ENCODE measurements at regions not wholly inside any gene's neighbourhood (a gene's known extent, or its start where the extent isn't known, plus 50 kb on each side); places are given as distances from the start of the nearest gene placed in this dataset.

GRCh38 chr4:54548098-54548620 lies 109.6 kb upstream of the KIT start:
- TF ChIP-seq, protein P1, sequence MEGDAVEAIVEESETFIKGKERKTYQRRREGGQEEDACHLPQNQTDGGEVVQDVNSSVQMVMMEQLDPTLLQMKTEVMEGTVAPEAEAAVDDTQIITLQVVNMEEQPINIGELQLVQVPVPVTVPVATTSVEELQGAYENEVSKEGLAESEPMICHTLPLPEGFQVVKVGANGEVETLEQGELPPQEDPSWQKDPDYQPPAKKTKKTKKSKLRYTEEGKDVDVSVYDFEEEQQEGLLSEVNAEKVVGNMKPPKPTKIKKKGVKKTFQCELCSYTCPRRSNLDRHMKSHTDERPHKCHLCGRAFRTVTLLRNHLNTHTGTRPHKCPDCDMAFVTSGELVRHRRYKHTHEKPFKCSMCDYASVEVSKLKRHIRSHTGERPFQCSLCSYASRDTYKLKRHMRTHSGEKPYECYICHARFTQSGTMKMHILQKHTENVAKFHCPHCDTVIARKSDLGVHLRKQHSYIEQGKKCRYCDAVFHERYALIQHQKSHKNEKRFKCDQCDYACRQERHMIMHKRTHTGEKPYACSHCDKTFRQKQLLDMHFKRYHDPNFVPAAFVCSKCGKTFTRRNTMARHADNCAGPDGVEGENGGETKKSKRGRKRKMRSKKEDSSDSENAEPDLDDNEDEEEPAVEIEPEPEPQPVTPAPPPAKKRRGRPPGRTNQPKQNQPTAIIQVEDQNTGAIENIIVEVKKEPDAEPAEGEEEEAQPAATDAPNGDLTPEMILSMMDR (conservative IDR thresholded peaks at IDR 0.05; ENCODE audit: low read depth, low read length), result no peak
- no peak for DNase-seq (ENCODE audit: low read depth)
- no peak overlapping the region for H3K4me3 ChIP-seq (ENCODE audit: low read depth, low read length)

DNA sequence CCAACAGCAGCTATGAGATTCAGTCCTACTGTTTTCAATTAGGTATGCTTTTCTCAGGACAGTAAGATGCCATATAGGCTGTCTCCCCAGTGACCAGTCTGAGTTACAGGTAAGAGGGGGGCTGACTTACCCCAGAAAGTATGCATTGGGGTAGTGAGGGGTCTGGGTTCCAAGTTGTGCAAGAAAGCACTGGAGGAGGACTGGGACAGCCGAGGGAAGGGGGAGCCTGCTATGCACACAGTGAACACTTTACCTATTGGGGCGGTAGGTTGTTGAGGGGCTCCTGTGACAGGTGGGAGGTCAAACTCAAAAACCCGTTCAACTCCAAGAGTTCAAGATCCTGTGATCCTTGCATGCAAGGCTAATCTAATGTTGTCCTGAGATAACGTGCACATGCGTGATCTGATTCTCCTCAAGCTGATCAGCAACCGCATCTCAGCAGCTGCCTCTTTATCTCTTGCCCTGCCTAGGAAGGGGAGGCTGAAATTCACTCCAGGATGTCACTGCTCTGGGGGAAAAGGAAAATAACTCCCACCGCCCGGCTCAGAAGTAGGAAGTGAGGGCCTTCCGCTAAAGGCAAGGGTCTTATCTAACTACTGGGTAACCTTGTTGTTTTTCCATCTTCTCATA lies 108.8 kb upstream of the KIT start:
- TF ChIP-seq, protein P1 (conservative IDR thresholded peaks at IDR 0.05; ENCODE audit: low read depth, low read length), result no peak
- no peak for DNase-seq (ENCODE audit: low read depth)
- no peak overlapping the region for H3K4me3 ChIP-seq (ENCODE audit: low read depth, low read length)

GRCh38 chr4:54550395-54551171 lies 107.2 kb upstream of the KIT start:
- no peak for DNase-seq (ENCODE audit: low read depth)
- TF ChIP-seq, protein P1 (conservative IDR thresholded peaks at IDR 0.05; ENCODE audit: low read depth, low read length), result no peak

DNA sequence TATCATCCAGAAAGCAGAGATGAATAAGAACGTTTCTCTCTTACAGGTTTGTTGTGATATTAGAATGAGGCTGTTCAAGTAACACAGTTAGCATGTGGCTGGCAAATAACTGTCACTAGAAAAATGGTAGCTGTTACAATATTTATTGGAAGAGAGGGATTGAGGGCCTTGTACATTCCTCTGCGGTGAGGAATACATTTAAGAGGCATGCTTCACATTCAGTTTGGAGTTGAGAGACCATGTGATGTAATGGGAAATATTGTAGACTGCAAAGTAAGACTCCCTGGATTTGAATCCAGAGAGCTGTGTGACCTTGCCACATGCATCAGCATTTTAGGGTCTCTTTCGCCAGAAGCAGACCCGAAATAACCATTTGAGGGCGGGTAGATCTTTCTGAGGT lies 104.8 kb upstream of the KIT start:
- no peak for DNase-seq (ENCODE audit: low read depth)
- no peak overlapping the region for H3K4me3 ChIP-seq (ENCODE audit: low read depth, low read length)
- TF ChIP-seq, protein P1 (conservative IDR thresholded peaks at IDR 0.05; ENCODE audit: low read depth, low read length), result no peak

More at GRCh38 chr4:54550395-54551171, 107.2 kb upstream of the KIT start:
- no peak overlapping the region for H3K4me3 ChIP-seq (ENCODE audit: low read depth, low read length)

DNA sequence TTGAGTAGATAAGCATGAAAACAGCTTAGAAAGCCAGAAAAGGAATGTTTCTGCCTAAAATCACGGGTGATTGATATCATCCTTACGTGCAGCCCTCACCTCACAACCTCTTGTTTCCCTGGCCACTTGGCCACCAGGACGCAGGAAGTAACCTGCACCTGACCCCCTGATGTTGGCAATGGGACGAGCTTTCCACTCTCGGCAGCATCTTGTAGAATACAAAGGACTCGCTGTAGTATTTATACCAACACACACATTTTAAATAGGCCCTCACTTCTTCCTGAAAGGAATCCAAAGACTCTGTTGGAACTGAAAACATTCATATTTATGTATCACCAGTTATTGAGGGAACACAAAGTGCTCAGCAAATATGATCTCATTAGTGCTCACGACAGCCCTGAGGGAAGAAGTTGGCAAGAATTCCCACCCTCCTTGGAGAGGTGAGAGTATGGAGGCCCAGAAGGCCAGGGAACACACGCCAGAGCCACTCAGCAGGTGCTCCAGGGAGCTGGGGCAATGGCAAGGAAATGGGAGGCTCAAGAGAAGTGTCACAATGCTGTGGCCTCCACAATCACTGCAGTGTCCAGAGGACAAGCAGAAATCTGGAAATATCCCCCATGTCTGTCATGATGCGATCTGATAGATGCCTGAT lies 103.3 kb upstream of the KIT start:
- TF ChIP-seq, protein P1 (conservative IDR thresholded peaks at IDR 0.05; ENCODE audit: low read depth, low read length), result no peak
- H3K4me3 ChIP-seq (ENCODE audit: low read depth, low read length), result no peak overlapping the region
- DNase-seq (ENCODE audit: low read depth), result no peak

GRCh38 chr4:54556051-54556450 lies 101.7 kb upstream of the KIT start:
- TF ChIP-seq, protein P1 (conservative IDR thresholded peaks at IDR 0.05; ENCODE audit: low read depth, low read length), result no peak
- no peak for DNase-seq (ENCODE audit: low read depth)
- H3K4me3 ChIP-seq (ENCODE audit: low read depth, low read length), result no peak overlapping the region
